ENCODE measurements at regions not wholly inside any gene's neighbourhood (a gene's known extent, or its start where the extent isn't known, plus 50 kb on each side); places are given as distances from the start of the nearest gene placed in this dataset.

- no peak overlapping the region for H2AFZ ChIP-seq
- H3K27me3 ChIP-seq (ENCODE audit: control insufficient read depth, insufficient read depth, low read length): no peaks in the 10 kb centered on the region
- no peak overlapping the region for H3K27ac ChIP-seq
- no peak overlapping the region for H3K4me3 ChIP-seq (ENCODE audit: low read depth, low read length)
- H3K9me3 ChIP-seq (ENCODE audit: control insufficient read depth, low read length): no peaks in the 10 kb centered on the region
- H3K4me2 ChIP-seq (ENCODE audit: low read length): no peak overlapping the region
- H3K9ac ChIP-seq: no peak overlapping the region
- no peaks in the 10 kb centered on the region for H3K4me1 ChIP-seq
- no peaks in the 10 kb centered on the region for H3K79me2 ChIP-seq
- H3K36me3 ChIP-seq (ENCODE audit: control insufficient read depth, insufficient read depth, low read length): no peaks in the 10 kb centered on the region
- no peak for TF ChIP-seq CTCF (IDR thresholded peaks at IDR 0.05)
Measured at GRCh38 chr9:93814077-93814956, 140.8 kb downstream of the BARX1 start.

- Histone ChIP-seq H3K27me3 (ENCODE audit: control insufficient read depth, insufficient read depth, low read length) (no peaks in the 10 kb centered on the region), H3K4me2 (ENCODE audit: low read length) (no peak overlapping the region), H3K9ac (no peak overlapping the region), H3K36me3 (ENCODE audit: control insufficient read depth, insufficient read depth, low read length) (no peaks in the 10 kb centered on the region), H3K4me3 (ENCODE audit: low read depth, low read length) (no peak overlapping the region), H3K9me3 (ENCODE audit: control insufficient read depth, low read length) (no peaks in the 10 kb centered on the region), H3K4me1 (no peaks in the 10 kb centered on the region), H3K27ac (no peak overlapping the region), H2AFZ (no peak overlapping the region), H3K79me2 (no peaks in the 10 kb centered on the region)
- TF ChIP-seq CTCF (IDR thresholded peaks at IDR 0.05): no peak
Measured at GRCh38 chr9:93813221-93814076, 141.7 kb downstream of the BARX1 start.

- H3K4me1 ChIP-seq: no peaks in the 10 kb centered on the region
- no peak for TF ChIP-seq CTCF (IDR thresholded peaks at IDR 0.05)
- H3K4me3 ChIP-seq (ENCODE audit: low read depth, low read length): no peak overlapping the region
- H3K27ac ChIP-seq: no peak overlapping the region
- H3K4me2 ChIP-seq (ENCODE audit: low read length): no peak overlapping the region
- H3K36me3 ChIP-seq (ENCODE audit: control insufficient read depth, insufficient read depth, low read length): no peaks in the 10 kb centered on the region
- no peaks in the 10 kb centered on the region for H3K27me3 ChIP-seq (ENCODE audit: control insufficient read depth, insufficient read depth, low read length)
- H3K9me3 ChIP-seq (ENCODE audit: control insufficient read depth, low read length): no peaks in the 10 kb centered on the region
- no peak overlapping the region for H3K9ac ChIP-seq
- no peaks in the 10 kb centered on the region for H3K79me2 ChIP-seq
- H2AFZ ChIP-seq: no peak overlapping the region
Measured at GRCh38 chr9:93812410-93812668, 142.8 kb downstream of the BARX1 start.

GRCh38 chr9:93810028-93810971 is 144.9 kb downstream of the BARX1 start:
- H3K4me3 ChIP-seq (ENCODE audit: low read depth, low read length): no peak overlapping the region
- no peaks in the 10 kb centered on the region for H3K79me2 ChIP-seq
- H3K9ac ChIP-seq: no peak overlapping the region
- H3K9me3 ChIP-seq (ENCODE audit: control insufficient read depth, low read length): no peaks in the 10 kb centered on the region
- no peak for TF ChIP-seq CTCF (IDR thresholded peaks at IDR 0.05)
- no peaks in the 10 kb centered on the region for H3K4me1 ChIP-seq
- H3K4me2 ChIP-seq (ENCODE audit: low read length): no peak overlapping the region
- no peak overlapping the region for H2AFZ ChIP-seq
- H3K27ac ChIP-seq: no peak overlapping the region
- H3K27me3 ChIP-seq (ENCODE audit: control insufficient read depth, insufficient read depth, low read length): no peaks in the 10 kb centered on the region
- no peaks in the 10 kb centered on the region for H3K36me3 ChIP-seq (ENCODE audit: control insufficient read depth, insufficient read depth, low read length)

All from parathyroid adenoma (tissue), 2 donors.